SK-N-SH (cell line): ENCODE measurements at regions not wholly inside any gene's neighbourhood (a gene's known extent, or its start where the extent isn't known, plus 50 kb on each side); places are given as distances from the start of the nearest gene placed in this dataset.

Source experiments
- CTCF ChIA-PET: fragments of 300-600, 350-600 bp; formaldehyde crosslinking; extraction: SDS; loops from one replicate; lab custom pipeline; 2021; lab: Yijun Ruan, JAX
- POLR2A ChIA-PET: fragments of 350-600 bp; sonication (Branson Sonifier 250); formaldehyde crosslinking; extraction: SDS; loops from one replicate; lab custom pipeline; 2020; ENCODE audit warnings: antibody characterized with exemption, inconsistent platforms; lab: Yijun Ruan, JAX
- DNase-seq: peaks from one replicate; pipeline ENCODE4 v3.0.0; 2012
- H2AFZ ChIP-seq: fragments of 200-600 bp; sonication (generic); 2 replicates; pipeline ENCODE4 v1.8.1; 2016; ENCODE audit warnings: antibody characterized with exemption, mild to moderate bottlenecking, low read depth
- H3F3A ChIP-seq: fragments of 200-600 bp; sonication (generic); replicated peaks from 2 replicates; pipeline ENCODE3; 2016; ENCODE audit warnings: antibody characterized with exemption, mild to moderate bottlenecking; ENCODE audit not compliant: insufficient read depth
- H3K27ac ChIP-seq, 2 experiments: fragments of 200-500 bp in 1 of 2; fragments of 200-600 bp in 1 of 2; sonication (Bioruptor generic) in 1 of 2; sonication (generic), shearing (Covaris generic) in 1 of 2; 2 replicates each; pipeline versions ENCODE4 v1.5.1 to v1.6.1; 2014 to 2016; ENCODE audit warnings: low read depth in 2 of 2, inconsistent platforms in 1 of 2, low read length in 1 of 2, mild to moderate bottlenecking in 1 of 2, mixed read lengths in 1 of 2
- H3K27me3 ChIP-seq: fragments of 200-600 bp; sonication (generic), shearing (Covaris generic); 2 replicates; pipeline ENCODE4 v1.6.1; 2016; ENCODE audit warnings: mixed run types; ENCODE audit not compliant: insufficient read depth
- H3K36me3 ChIP-seq, 2 experiments: fragments of 200-500 bp in 1 of 2; fragments of 200-600 bp in 1 of 2; sonication (Bioruptor generic) in 1 of 2; sonication (generic) in 1 of 2; replicated peaks in 1 of 2; 2 replicates each; pipeline versions ENCODE3 to v1.5.1; 2014 to 2016; ENCODE audit warnings: low read length in 1 of 2, mild to moderate bottlenecking in 1 of 2; ENCODE audit not compliant: insufficient read depth in 2 of 2, control insufficient read depth in 1 of 2
- H3K4me1 ChIP-seq, 2 experiments: fragments of 200-500 bp in 1 of 2; fragments of 200-600 bp in 1 of 2; sonication (Bioruptor generic) in 1 of 2; sonication (generic), shearing (Covaris generic) in 1 of 2; 2 replicates each; pipeline versions ENCODE4 v1.5.1 to v1.6.1; 2014 to 2016; ENCODE audit warnings: low read depth in 1 of 2, low read length in 1 of 2, mixed run types in 1 of 2; ENCODE audit not compliant: insufficient read depth in 2 of 2, control insufficient read depth in 1 of 2
- H3K4me2 ChIP-seq: fragments of 200-600 bp; sonication (generic), shearing (Covaris generic); 2 replicates; pipeline ENCODE4 v1.6.1; 2017; ENCODE audit warnings: mixed run types
- H3K4me3 ChIP-seq, 2 experiments: fragments of 200-500 bp in 1 of 2; fragments of 200-600 bp in 1 of 2; sonication (Bioruptor generic) in 1 of 2; sonication (generic), shearing (Covaris generic) in 1 of 2; 2 replicates each; pipeline versions ENCODE4 v1.5.1 to v1.8.1; 2014 to 2016; ENCODE audit warnings: low read depth in 2 of 2, inconsistent platforms in 1 of 2, low read length in 1 of 2, mild to moderate bottlenecking in 1 of 2, mixed read lengths in 1 of 2, moderate library complexity in 1 of 2
- H3K79me2 ChIP-seq: fragments of 200-600 bp; sonication (generic); 2 replicates; pipeline ENCODE4 v1.8.1; 2017; ENCODE audit warnings: mild to moderate bottlenecking; ENCODE audit not compliant: insufficient read depth
- H3K9ac ChIP-seq: fragments of 200-600 bp; sonication (generic); 2 replicates; pipeline ENCODE4 v1.6.1; 2017; ENCODE audit warnings: mixed run types
- H3K9me2 ChIP-seq: fragments of 200-600 bp; sonication (generic); 2 replicates; pipeline ENCODE4 v1.6.1; 2017; ENCODE audit warnings: mixed run types
- H3K9me3 ChIP-seq: fragments of 200-600 bp; sonication (generic); 2 replicates; pipeline ENCODE4 v1.6.1; 2017; ENCODE audit warnings: mixed run types, mild to moderate bottlenecking, moderate library complexity
- H4K20me1 ChIP-seq: fragments of 200-600 bp; sonication (generic); 2 replicates; pipeline ENCODE4 v1.6.1; 2017; ENCODE audit warnings: mild to moderate bottlenecking, mixed run types; ENCODE audit not compliant: insufficient read depth
- CHD2 ChIP-seq: fragments of 150-350 bp; IDR thresholded peaks from 2 replicates; pipeline ENCODE4 v1.6.1; 2018; ENCODE audit warnings: low read length; ENCODE audit not compliant: partially characterized antibody
- CTCF ChIP-seq: fragments of 200-600 bp; sonication (generic); IDR thresholded peaks from 2 replicates; pipeline ENCODE4 v1.6.1; 2017; ENCODE audit warnings: antibody characterized with exemption, mild to moderate bottlenecking, moderate library complexity
- ELF1 ChIP-seq: IDR thresholded peaks from 2 replicates; pipeline ENCODE4 v1.4.0; 2012
- FOSL2 ChIP-seq: IDR thresholded peaks from 2 replicates; pipeline ENCODE4 v1.4.0; 2012; ENCODE audit warnings: low read depth, mild to moderate bottlenecking, moderate library complexity, borderline replicate concordance
- FOXM1 ChIP-seq: IDR thresholded peaks from 2 replicates; pipeline ENCODE4 v1.4.0; 2012; ENCODE audit warnings: low read depth, mild to moderate bottlenecking
- IRF3 ChIP-seq: fragments of 150-350 bp; IDR thresholded peaks from 2 replicates; pipeline ENCODE4 v1.6.1; 2016; ENCODE audit warnings: mild to moderate bottlenecking, low read depth, low read length
- MAX ChIP-seq: IDR thresholded peaks from 2 replicates; pipeline ENCODE4 v1.4.0; 2012; ENCODE audit warnings: low read depth
- MEF2A ChIP-seq: IDR thresholded peaks from 2 replicates; pipeline ENCODE4 v1.4.0; 2012; ENCODE audit warnings: low read depth, borderline replicate concordance
- MXI1 ChIP-seq: IDR thresholded peaks from 2 replicates; pipeline ENCODE4 v1.6.1; 2012; ENCODE audit warnings: mild to moderate bottlenecking, low read depth, low read length, improper control_type of control experiment
- NFIC ChIP-seq: IDR thresholded peaks from 2 replicates; pipeline ENCODE4 v1.4.0; 2012; ENCODE audit warnings: borderline replicate concordance
- PBX3 ChIP-seq: IDR thresholded peaks from 2 replicates; pipeline ENCODE4; 2012
- RAD21 ChIP-seq: IDR thresholded peaks from 2 replicates; pipeline ENCODE4 v1.6.1; 2012; ENCODE audit warnings: mild to moderate bottlenecking, low read length
- RFX5 ChIP-seq: IDR thresholded peaks from 2 replicates; pipeline ENCODE4 v1.6.1; 2012; ENCODE audit warnings: mild to moderate bottlenecking, improper control_type of control experiment, low read length
- SIN3A ChIP-seq: IDR thresholded peaks from 2 replicates; pipeline ENCODE4 v1.6.1; 2012; ENCODE audit warnings: low read depth, mild to moderate bottlenecking, low read length, moderate library complexity, borderline replicate concordance
- SMC3 ChIP-seq: IDR thresholded peaks from 2 replicates; pipeline ENCODE4 v1.6.1; 2012; ENCODE audit warnings: low read depth, low read length, improper control_type of control experiment
- TEAD4 ChIP-seq: IDR thresholded peaks from 2 replicates; pipeline ENCODE4 v1.4.0; 2012; ENCODE audit warnings: mild to moderate bottlenecking, borderline replicate concordance; ENCODE audit not compliant: insufficient read depth
- USF1 ChIP-seq: IDR thresholded peaks from 2 replicates; pipeline ENCODE4 v1.4.0; 2012; ENCODE audit warnings: low read depth, borderline replicate concordance
- ZBTB33 ChIP-seq: IDR thresholded peaks from 2 replicates; pipeline ENCODE4 v1.4.0; 2012; ENCODE audit warnings: low read depth, borderline replicate concordance
- WGBS: methylation state at CpG from one replicate; pipeline ENCODE4 v1.1.6; 2017; ENCODE audit warnings: low lambda C conversion rate; 5-methylcytosine and 5-hydroxymethylcytosine counted together

GRCh38 chr4:136400829-136401228, 1131.5 kb downstream of the PCDH18 start:
- Histone ChIP-seq H3K27ac (no peak overlapping the region), H3K27me3 (no peaks in the 10 kb centered on the region), H3F3A (no peaks in the 10 kb centered on the region), H4K20me1 (no peaks in the 10 kb centered on the region), H2AFZ (no peak overlapping the region), H3K4me3 (no peak overlapping the region), H3K79me2 (no peaks in the 10 kb centered on the region), H3K36me3 (no peaks in the 10 kb centered on the region), H3K4me2 (no peak overlapping the region), H3K9me2 (no peaks in the 10 kb centered on the region), H3K9ac (no peak overlapping the region), H3K9me3 (no peaks in the 10 kb centered on the region), H3K4me1 (no peaks in the 10 kb centered on the region)
- peak; percentile 8 for DNase-seq
- POLR2A ChIA-PET = no interaction called here
- 0 out of 2 replicates have a peak, but pooled peaks have one; percentile 10 for TF ChIP-seq CTCF
- TF ChIP-seq RAD21 = 0 out of 2 replicates have a peak, but pooled peaks have one; percentile 27
- no peak for TF ChIP-seq ELF1
- 74% methylated on average over 5 of the region's 5 CpGs for WGBS
- CTCF ChIA-PET = no interaction called here

GRCh38 chr4:136395212-136395722, 1137.0 kb downstream of the PCDH18 start:
- DNase-seq = peak; percentile 47
- Histone ChIP-seq H4K20me1 (no peaks in the 10 kb centered on the region), H3K36me3 (no peaks in the 10 kb centered on the region), H3K27ac (peak overlapping the region in 1 of 2 experiments; percentile 39; a peak in 1 of 4 replicates), H3F3A (peaks cover 4% of the 10 kb centered on the region), H3K4me3 (peak overlapping the region in 1 of 2 experiments; percentile 46; a peak in 3 of 4 replicates), H3K9me2 (no peaks in the 10 kb centered on the region)
- POLR2A ChIA-PET = no interaction called here
- CTCF ChIA-PET = no interaction called here
- TF ChIP-seq SIN3A = no peak
- no peak for TF ChIP-seq RAD21
- TF ChIP-seq MAX = no peak
- no peak for TF ChIP-seq MXI1
- no peak for TF ChIP-seq TEAD4
- TF ChIP-seq NFIC = no peak
- no peak for TF ChIP-seq PBX3
- no peak for TF ChIP-seq FOXM1
- TF ChIP-seq MEF2A = no peak
- no peak for TF ChIP-seq CHD2
- TF ChIP-seq IRF3 = no peak
- TF ChIP-seq FOSL2 = no peak
- no peak for TF ChIP-seq SMC3
- no peak for TF ChIP-seq ZBTB33
- TF ChIP-seq CTCF = no peak
- TF ChIP-seq RFX5 = no peak
- no peak for TF ChIP-seq USF1
- TF ChIP-seq, all 33 proteins: peak for 0
- H2AFZ ChIP-seq = no peak overlapping the region
- WGBS = 48% methylated on average over 21 of the region's 44 CpGs
- peak overlapping the region; percentile 37; the same call in 1 of the 2 replicates for H3K4me2 ChIP-seq
- H3K9ac ChIP-seq = peak overlapping the region; percentile 31; the same call in 1 of the 2 replicates
- no peaks in the 10 kb centered on the region for H3K9me3 ChIP-seq
- no peaks in the 10 kb centered on the region for H3K79me2 ChIP-seq
- H3K4me1 ChIP-seq = no peaks in the 10 kb centered on the region; a peak in 1 of 4 replicates
- H3K27me3 ChIP-seq = no peaks in the 10 kb centered on the region
